ENCODE measurements at regions not wholly inside any gene's neighbourhood (a gene's known extent, or its start where the extent isn't known, plus 50 kb on each side); places are given as distances from the start of the nearest gene placed in this dataset.

DNA sequence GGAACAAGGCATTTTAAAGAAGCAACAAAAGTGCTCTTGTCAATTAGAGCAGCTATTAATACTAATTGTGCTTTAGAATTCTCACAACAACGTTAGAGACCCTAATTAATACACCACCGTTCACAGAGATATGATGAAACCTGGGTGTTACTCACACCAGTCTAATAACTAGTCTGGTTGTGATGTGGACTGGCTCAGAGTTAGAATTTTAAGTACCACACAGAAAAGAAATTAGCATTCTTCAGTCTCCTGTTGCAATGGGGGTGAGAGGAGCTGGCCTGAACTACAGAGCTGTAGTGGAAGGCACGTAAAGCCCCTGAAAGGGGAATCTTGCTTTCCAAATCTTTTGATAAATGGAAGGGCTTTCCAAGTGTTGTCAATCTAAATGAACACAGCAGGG, 240.8 kb upstream of the TOX3 start:
- Histone ChIP-seq H3K9me3 (ENCODE audit: control insufficient read depth, low read depth, low read length) (no peaks in the 10 kb centered on the region), H3K4me3 (ENCODE audit: control insufficient read depth in 2 of 3, extremely low read depth in 1 of 3, insufficient read depth in 2 of 3, low read depth in 1 of 3, low read length in 3 of 3) (no peak overlapping the region), H3K27ac (ENCODE audit: control insufficient read depth, insufficient read depth, low read length) (no peak overlapping the region), H3K9ac (ENCODE audit: control insufficient read depth, extremely low read depth, insufficient read depth, low read length) (no peak overlapping the region), H3K4me1 (ENCODE audit: control insufficient read depth, extremely low read depth, insufficient read depth, low read length) (no peaks in the 10 kb centered on the region), H3K27me3 (ENCODE audit: control insufficient read depth, extremely low read depth, insufficient read depth, low read length) (no peaks in the 10 kb centered on the region), H3K36me3 (ENCODE audit: control insufficient read depth in 2 of 2, extremely low read depth in 1 of 2, insufficient read depth in 2 of 2, low read length in 2 of 2) (no peaks in the 10 kb centered on the region), H2AFZ (ENCODE audit: control insufficient read depth, low read length) (no peak overlapping the region), H3K9me1 (ENCODE audit: control insufficient read depth, extremely low read depth, insufficient read depth, low read length) (no peaks in the 10 kb centered on the region), H4K20me1 (ENCODE audit: control insufficient read depth, extremely low read depth, insufficient read depth, low read length) (no peaks in the 10 kb centered on the region), H3K4me2 (ENCODE audit: control insufficient read depth, extremely low read depth, insufficient read depth, low read depth, low read length) (no peak overlapping the region), H3K79me2 (ENCODE audit: control insufficient read depth, insufficient read depth, low read length) (no peaks in the 10 kb centered on the region)
- DNase-seq (ENCODE audit: low read depth, low spot score) (no peak), FAIRE-seq (no peak)
- no peak for TF ChIP-seq EZH2 (IDR thresholded peaks at IDR 0.05; ENCODE audit: low read length)
- TF ChIP-seq, protein P1, sequence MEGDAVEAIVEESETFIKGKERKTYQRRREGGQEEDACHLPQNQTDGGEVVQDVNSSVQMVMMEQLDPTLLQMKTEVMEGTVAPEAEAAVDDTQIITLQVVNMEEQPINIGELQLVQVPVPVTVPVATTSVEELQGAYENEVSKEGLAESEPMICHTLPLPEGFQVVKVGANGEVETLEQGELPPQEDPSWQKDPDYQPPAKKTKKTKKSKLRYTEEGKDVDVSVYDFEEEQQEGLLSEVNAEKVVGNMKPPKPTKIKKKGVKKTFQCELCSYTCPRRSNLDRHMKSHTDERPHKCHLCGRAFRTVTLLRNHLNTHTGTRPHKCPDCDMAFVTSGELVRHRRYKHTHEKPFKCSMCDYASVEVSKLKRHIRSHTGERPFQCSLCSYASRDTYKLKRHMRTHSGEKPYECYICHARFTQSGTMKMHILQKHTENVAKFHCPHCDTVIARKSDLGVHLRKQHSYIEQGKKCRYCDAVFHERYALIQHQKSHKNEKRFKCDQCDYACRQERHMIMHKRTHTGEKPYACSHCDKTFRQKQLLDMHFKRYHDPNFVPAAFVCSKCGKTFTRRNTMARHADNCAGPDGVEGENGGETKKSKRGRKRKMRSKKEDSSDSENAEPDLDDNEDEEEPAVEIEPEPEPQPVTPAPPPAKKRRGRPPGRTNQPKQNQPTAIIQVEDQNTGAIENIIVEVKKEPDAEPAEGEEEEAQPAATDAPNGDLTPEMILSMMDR (optimal IDR thresholded peaks at IDR 0.05 in 1 of 3, IDR thresholded peaks at IDR 0.05 in 1 of 3, conservative IDR thresholded peaks at IDR 0.05 in 1 of 3; ENCODE audit: extremely low read depth in 1 of 3, insufficient read depth in 2 of 3, low read length in 3 of 3) = no peak
- dilution Hi-C loops (cut with MboI; ENCODE audit: extremely low pct_ligation_motif_present, low sequenced_read_pairs) = no loop called here

DNA sequence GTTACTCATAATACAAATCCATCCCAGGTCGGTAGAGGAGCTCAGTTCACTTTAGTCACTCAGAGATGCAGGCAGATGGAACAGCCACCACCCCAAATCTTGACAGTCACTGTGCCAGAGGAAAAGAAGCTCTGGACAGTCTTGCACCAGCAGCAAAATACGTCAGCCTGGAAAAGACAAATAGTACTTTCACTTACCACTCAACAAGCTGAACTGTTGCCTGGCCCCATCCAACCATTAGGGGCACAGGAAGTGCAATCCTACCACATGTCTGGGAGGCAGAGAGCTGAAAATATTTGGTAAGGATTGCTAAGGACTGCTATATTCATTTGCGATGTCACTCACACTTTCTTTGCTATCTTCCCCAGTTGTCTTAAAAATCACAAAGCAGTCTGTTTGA, 239.1 kb upstream of the TOX3 start:
- Histone ChIP-seq H3K4me3 (ENCODE audit: control insufficient read depth in 2 of 3, extremely low read depth in 1 of 3, insufficient read depth in 2 of 3, low read depth in 1 of 3, low read length in 3 of 3) (no peak overlapping the region), H4K20me1 (ENCODE audit: control insufficient read depth, extremely low read depth, insufficient read depth, low read length) (no peaks in the 10 kb centered on the region), H3K4me2 (ENCODE audit: control insufficient read depth, extremely low read depth, insufficient read depth, low read depth, low read length) (no peak overlapping the region), H3K9ac (ENCODE audit: control insufficient read depth, extremely low read depth, insufficient read depth, low read length) (no peak overlapping the region), H3K79me2 (ENCODE audit: control insufficient read depth, insufficient read depth, low read length) (no peaks in the 10 kb centered on the region), H3K9me1 (ENCODE audit: control insufficient read depth, extremely low read depth, insufficient read depth, low read length) (no peaks in the 10 kb centered on the region), H3K9me3 (ENCODE audit: control insufficient read depth, low read depth, low read length) (no peaks in the 10 kb centered on the region), H3K27ac (ENCODE audit: control insufficient read depth, insufficient read depth, low read length) (no peak overlapping the region), H2AFZ (ENCODE audit: control insufficient read depth, low read length) (no peak overlapping the region), H3K27me3 (ENCODE audit: control insufficient read depth, extremely low read depth, insufficient read depth, low read length) (no peaks in the 10 kb centered on the region), H3K4me1 (ENCODE audit: control insufficient read depth, extremely low read depth, insufficient read depth, low read length) (no peaks in the 10 kb centered on the region), H3K36me3 (ENCODE audit: control insufficient read depth in 2 of 2, extremely low read depth in 1 of 2, insufficient read depth in 2 of 2, low read length in 2 of 2) (no peaks in the 10 kb centered on the region)
- TF ChIP-seq, protein P1 (optimal IDR thresholded peaks at IDR 0.05 in 1 of 3, IDR thresholded peaks at IDR 0.05 in 1 of 3, conservative IDR thresholded peaks at IDR 0.05 in 1 of 3; ENCODE audit: extremely low read depth in 1 of 3, insufficient read depth in 2 of 3, low read length in 3 of 3) = no peak
- no peak for TF ChIP-seq EZH2 (IDR thresholded peaks at IDR 0.05; ENCODE audit: low read length)
- dilution Hi-C loops (cut with MboI; ENCODE audit: extremely low pct_ligation_motif_present, low sequenced_read_pairs) = no loop called here
- DNase-seq (ENCODE audit: low read depth, low spot score) = no peak
- no peak for FAIRE-seq

Measured in keratinocyte (primary cell).